ENCODE measurements at regions not wholly inside any gene's neighbourhood (a gene's known extent, or its start where the extent isn't known, plus 50 kb on each side); places are given as distances from the start of the nearest gene placed in this dataset.

DNA sequence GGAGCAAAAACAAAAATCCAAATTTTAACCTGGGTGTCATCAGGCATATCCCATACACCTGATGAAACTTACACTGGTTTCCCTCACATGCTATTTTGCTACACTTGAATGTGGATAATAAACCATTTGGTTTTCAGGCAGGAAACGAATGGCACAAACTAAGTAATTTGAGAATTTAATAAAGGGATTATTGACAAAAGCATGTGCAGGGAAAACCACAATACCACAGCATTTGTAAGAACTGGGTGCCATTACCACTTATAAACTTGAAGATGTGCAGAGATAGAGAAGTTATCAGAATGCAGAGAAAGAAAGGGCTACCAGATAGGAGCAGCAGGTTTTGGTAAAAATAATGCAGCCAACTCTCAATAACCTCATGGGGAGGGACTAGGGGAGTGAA is 151.2 kb downstream of the RFX6 start:
- TF ChIP-seq, protein P1, sequence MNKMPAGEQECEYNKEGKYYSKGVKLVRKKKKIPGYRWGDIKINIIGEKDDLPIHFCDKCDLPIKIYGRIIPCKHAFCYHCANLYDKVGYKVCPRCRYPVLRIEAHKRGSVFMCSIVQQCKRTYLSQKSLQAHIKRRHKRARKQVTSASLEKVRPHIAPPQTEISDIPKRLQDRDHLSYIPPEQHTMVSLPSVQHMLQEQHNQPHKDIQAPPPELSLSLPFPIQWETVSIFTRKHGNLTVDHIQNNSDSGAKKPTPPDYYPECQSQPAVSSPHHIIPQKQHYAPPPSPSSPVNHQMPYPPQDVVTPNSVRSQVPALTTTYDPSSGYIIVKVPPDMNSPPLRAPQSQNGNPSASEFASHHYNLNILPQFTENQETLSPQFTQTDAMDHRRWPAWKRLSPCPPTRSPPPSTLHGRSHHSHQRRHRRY (tag by site-specific recombination; IDR thresholded peaks at IDR 0.05) = no peak
- TF ChIP-seq ZNF274 (IDR thresholded peaks at IDR 0.05; ENCODE audit: low read length) (no peak), ZNF274 (tag by site-specific recombination; IDR thresholded peaks at IDR 0.05; ENCODE audit: borderline replicate concordance) (no peak), ZNF747 (tag by site-specific recombination; IDR thresholded peaks at IDR 0.05) (no peak), TCF7L2 (IDR thresholded peaks at IDR 0.05; ENCODE audit: borderline replicate concordance, low read depth, low read length) (no peak), ZNF324 (tag by site-specific recombination; IDR thresholded peaks at IDR 0.05) (no peak), KLF16 (tag by site-specific recombination; IDR thresholded peaks at IDR 0.05) (no peak)
- TF ChIP-seq, protein P2, sequence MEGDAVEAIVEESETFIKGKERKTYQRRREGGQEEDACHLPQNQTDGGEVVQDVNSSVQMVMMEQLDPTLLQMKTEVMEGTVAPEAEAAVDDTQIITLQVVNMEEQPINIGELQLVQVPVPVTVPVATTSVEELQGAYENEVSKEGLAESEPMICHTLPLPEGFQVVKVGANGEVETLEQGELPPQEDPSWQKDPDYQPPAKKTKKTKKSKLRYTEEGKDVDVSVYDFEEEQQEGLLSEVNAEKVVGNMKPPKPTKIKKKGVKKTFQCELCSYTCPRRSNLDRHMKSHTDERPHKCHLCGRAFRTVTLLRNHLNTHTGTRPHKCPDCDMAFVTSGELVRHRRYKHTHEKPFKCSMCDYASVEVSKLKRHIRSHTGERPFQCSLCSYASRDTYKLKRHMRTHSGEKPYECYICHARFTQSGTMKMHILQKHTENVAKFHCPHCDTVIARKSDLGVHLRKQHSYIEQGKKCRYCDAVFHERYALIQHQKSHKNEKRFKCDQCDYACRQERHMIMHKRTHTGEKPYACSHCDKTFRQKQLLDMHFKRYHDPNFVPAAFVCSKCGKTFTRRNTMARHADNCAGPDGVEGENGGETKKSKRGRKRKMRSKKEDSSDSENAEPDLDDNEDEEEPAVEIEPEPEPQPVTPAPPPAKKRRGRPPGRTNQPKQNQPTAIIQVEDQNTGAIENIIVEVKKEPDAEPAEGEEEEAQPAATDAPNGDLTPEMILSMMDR (tag by site-specific recombination; IDR thresholded peaks at IDR 0.05) = no peak
- TF ChIP-seq, protein P3, sequence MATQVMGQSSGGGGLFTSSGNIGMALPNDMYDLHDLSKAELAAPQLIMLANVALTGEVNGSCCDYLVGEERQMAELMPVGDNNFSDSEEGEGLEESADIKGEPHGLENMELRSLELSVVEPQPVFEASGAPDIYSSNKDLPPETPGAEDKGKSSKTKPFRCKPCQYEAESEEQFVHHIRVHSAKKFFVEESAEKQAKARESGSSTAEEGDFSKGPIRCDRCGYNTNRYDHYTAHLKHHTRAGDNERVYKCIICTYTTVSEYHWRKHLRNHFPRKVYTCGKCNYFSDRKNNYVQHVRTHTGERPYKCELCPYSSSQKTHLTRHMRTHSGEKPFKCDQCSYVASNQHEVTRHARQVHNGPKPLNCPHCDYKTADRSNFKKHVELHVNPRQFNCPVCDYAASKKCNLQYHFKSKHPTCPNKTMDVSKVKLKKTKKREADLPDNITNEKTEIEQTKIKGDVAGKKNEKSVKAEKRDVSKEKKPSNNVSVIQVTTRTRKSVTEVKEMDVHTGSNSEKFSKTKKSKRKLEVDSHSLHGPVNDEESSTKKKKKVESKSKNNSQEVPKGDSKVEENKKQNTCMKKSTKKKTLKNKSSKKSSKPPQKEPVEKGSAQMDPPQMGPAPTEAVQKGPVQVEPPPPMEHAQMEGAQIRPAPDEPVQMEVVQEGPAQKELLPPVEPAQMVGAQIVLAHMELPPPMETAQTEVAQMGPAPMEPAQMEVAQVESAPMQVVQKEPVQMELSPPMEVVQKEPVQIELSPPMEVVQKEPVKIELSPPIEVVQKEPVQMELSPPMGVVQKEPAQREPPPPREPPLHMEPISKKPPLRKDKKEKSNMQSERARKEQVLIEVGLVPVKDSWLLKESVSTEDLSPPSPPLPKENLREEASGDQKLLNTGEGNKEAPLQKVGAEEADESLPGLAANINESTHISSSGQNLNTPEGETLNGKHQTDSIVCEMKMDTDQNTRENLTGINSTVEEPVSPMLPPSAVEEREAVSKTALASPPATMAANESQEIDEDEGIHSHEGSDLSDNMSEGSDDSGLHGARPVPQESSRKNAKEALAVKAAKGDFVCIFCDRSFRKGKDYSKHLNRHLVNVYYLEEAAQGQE (tag by site-specific recombination; IDR thresholded peaks at IDR 0.05) = no peak
- TF ChIP-seq, protein P4, sequence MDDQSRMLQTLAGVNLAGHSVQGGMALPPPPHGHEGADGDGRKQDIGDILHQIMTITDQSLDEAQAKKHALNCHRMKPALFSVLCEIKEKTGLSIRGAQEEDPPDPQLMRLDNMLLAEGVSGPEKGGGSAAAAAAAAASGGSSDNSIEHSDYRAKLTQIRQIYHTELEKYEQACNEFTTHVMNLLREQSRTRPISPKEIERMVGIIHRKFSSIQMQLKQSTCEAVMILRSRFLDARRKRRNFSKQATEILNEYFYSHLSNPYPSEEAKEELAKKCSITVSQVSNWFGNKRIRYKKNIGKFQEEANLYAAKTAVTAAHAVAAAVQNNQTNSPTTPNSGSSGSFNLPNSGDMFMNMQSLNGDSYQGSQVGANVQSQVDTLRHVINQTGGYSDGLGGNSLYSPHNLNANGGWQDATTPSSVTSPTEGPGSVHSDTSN (CRISPR knock-in tag; IDR thresholded peaks at IDR 0.05) = no peak
- TF ChIP-seq, protein P5, sequence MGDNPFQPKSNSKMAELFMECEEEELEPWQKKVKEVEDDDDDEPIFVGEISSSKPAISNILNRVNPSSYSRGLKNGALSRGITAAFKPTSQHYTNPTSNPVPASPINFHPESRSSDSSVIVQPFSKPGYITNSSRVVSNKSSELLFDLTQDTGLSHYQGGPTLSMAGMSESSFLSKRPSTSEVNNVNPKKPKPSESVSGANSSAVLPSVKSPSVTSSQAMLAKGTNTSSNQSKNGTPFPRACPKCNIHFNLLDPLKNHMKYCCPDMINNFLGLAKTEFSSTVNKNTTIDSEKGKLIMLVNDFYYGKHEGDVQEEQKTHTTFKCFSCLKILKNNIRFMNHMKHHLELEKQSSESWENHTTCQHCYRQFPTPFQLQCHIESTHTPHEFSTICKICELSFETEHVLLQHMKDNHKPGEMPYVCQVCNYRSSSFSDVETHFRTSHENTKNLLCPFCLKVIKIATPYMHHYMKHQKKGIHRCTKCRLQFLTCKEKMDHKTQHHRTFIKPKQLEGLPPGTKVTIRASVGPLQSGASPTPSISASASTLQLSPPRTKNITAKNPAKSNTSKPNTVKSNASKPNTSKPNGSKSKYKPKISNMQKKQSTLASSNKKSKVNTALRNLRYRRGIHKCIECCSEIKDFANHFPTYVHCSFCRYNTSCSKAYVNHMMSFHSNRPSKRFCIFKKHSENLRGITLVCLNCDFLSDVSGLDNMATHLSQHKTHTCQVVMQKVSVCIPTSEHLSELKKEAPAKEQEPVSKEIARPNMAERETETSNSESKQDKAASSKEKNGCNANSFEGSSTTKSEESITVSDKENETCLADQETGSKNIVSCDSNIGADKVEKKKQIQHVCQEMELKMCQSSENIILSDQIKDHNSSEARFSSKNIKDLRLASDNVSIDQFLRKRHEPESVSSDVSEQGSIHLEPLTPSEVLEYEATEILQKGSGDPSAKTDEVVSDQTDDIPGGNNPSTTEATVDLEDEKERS (tag by site-specific recombination; IDR thresholded peaks at IDR 0.05) = no peak
